HepG2 (cell line): ENCODE measurements at regions not wholly inside any gene's neighbourhood (a gene's known extent, or its start where the extent isn't known, plus 50 kb on each side); places are given as distances from the start of the nearest gene placed in this dataset.

Source experiments
- DNMT3B ChIP-seq: conservative IDR thresholded peaks from 2 replicates; pipeline ENCODE4 v1.6.1; 2016; ENCODE audit warnings: missing biosample characterization, control low read depth
- FOXP1 ChIP-seq, 2 experiments: fragments of 450-650 bp in 1 of 2; IDR thresholded peaks; 2 replicates each; pipeline ENCODE4 v1.6.1; 2017 to 2018; ENCODE audit warnings: antibody characterized with exemption in 1 of 2
- JUN ChIP-seq: sonication (generic); formaldehyde crosslinking; IDR thresholded peaks from 2 replicates; pipeline ENCODE4 v1.4.0; 2020; ENCODE audit warnings: mild to moderate bottlenecking, missing genetic modification reagents
- JUNB ChIP-seq: sonication (generic); formaldehyde crosslinking; IDR thresholded peaks from 2 replicates; pipeline ENCODE4 v1.8.0; 2022; ENCODE audit warnings: missing genetic modification reagents, mild to moderate bottlenecking, borderline replicate concordance
- KAT8 ChIP-seq: IDR thresholded peaks from 2 replicates; pipeline ENCODE4 v1.6.1; 2016; ENCODE audit warnings: missing genetic modification reagents, missing compliant biosample characterization
- KMT2B ChIP-seq: IDR thresholded peaks from 2 replicates; pipeline ENCODE4 v1.6.1; 2016; ENCODE audit warnings: missing genetic modification reagents, missing compliant biosample characterization
- MAFG ChIP-seq: sonication (generic); formaldehyde crosslinking; IDR thresholded peaks from 2 replicates; pipeline ENCODE4 v1.5.1; 2020; ENCODE audit warnings: mild to moderate bottlenecking, missing genetic modification reagents
- MIER3 ChIP-seq: IDR thresholded peaks from 2 replicates; pipeline ENCODE4 v1.6.1; 2016; ENCODE audit warnings: missing compliant biosample characterization, borderline replicate concordance
- MXD4 ChIP-seq: IDR thresholded peaks from 2 replicates; pipeline ENCODE4 v1.6.1; 2016; ENCODE audit warnings: mild to moderate bottlenecking, missing biosample characterization, missing genetic modification reagents
- NFE2L2 ChIP-seq: fragments of 150-350 bp; IDR thresholded peaks from 2 replicates; pipeline ENCODE4 v1.6.1; 2014; ENCODE audit warnings: low read length
- NR2F6 ChIP-seq, 2 experiments: IDR thresholded peaks; 2 replicates each; pipeline ENCODE4 v1.6.1; 2016; ENCODE audit warnings: antibody characterized with exemption in 1 of 2, mild to moderate bottlenecking in 1 of 2
- POGZ ChIP-seq: sonication (generic); formaldehyde crosslinking; IDR thresholded peaks from 2 replicates; pipeline ENCODE4 v1.4.0; 2020; ENCODE audit warnings: mild to moderate bottlenecking, missing genetic modification reagents
- PRDM10 ChIP-seq: sonication (generic); formaldehyde crosslinking; IDR thresholded peaks from 2 replicates; pipeline ENCODE4 v1.4.0; 2020; ENCODE audit warnings: low read depth, missing genetic modification reagents
- RARA ChIP-seq: IDR thresholded peaks from 2 replicates; pipeline ENCODE4 v1.6.1; 2016; ENCODE audit warnings: missing genetic modification reagents, missing compliant biosample characterization
- RXRB ChIP-seq: IDR thresholded peaks from 2 replicates; pipeline ENCODE4 v1.6.1; 2016; ENCODE audit warnings: borderline replicate concordance, missing genetic modification reagents, missing compliant biosample characterization
- SALL1 ChIP-seq: sonication (generic); formaldehyde crosslinking; IDR thresholded peaks from 2 replicates; pipeline ENCODE4 v1.8.0; 2022; ENCODE audit warnings: mild to moderate bottlenecking, missing genetic modification reagents
- TFAP4 ChIP-seq: sonication (generic); IDR thresholded peaks from 2 replicates; pipeline ENCODE4 v1.6.1; 2016; ENCODE audit warnings: low read depth, borderline replicate concordance
- XRCC5 ChIP-seq: fragments of 200-400 bp; formaldehyde crosslinking; optimal IDR thresholded peaks from 2 replicates; pipeline ENCODE3; 2017; ENCODE audit warnings: mild to moderate bottlenecking, low read length
- ZBTB20 ChIP-seq: sonication (generic); formaldehyde crosslinking; IDR thresholded peaks from 2 replicates; pipeline ENCODE4 v1.8.1; 2023; ENCODE audit warnings: missing genetic modification reagents, low read depth, mild to moderate bottlenecking, borderline replicate concordance
- ZNF12 ChIP-seq: sonication (generic); formaldehyde crosslinking; IDR thresholded peaks from 2 replicates; pipeline ENCODE4 v1.5.0; 2020; ENCODE audit warnings: missing genetic modification reagents
- ZNF501 ChIP-seq: sonication (generic); formaldehyde crosslinking; IDR thresholded peaks from 2 replicates; pipeline ENCODE4 v1.5.1; 2020; ENCODE audit warnings: mild to moderate bottlenecking, moderate library complexity, missing genetic modification reagents
- ZNF512 ChIP-seq: sonication (generic); formaldehyde crosslinking; IDR thresholded peaks from 2 replicates; pipeline ENCODE4 v1.4.0; 2020; ENCODE audit warnings: mild to moderate bottlenecking, missing genetic modification reagents
- ZNF644 ChIP-seq: IDR thresholded peaks from 2 replicates; pipeline ENCODE4 v1.6.1; 2016; ENCODE audit warnings: low read depth
- ZNF710 ChIP-seq: sonication (generic); formaldehyde crosslinking; IDR thresholded peaks from 2 replicates; pipeline ENCODE4 v1.5.0; 2020; ENCODE audit warnings: mild to moderate bottlenecking, missing genetic modification reagents, borderline replicate concordance

- TF ChIP-seq ZNF710 (CRISPR knock-in tag) (no peak), RARA (CRISPR knock-in tag) (peak; percentile 65; the same call in 1 of the 2 replicates), JUNB (CRISPR knock-in tag) (peak; percentile 85), XRCC5 (peak; percentile 37), MXD4 (CRISPR knock-in tag) (no peak), ZNF644 (CRISPR knock-in tag) (peak; percentile 65), DNMT3B (CRISPR knock-in tag) (no peak), ZNF12 (CRISPR knock-in tag) (peak; percentile 78), ZBTB20 (CRISPR knock-in tag) (no peak), SALL1 (CRISPR knock-in tag) (peak; percentile 40; the same call in 1 of the 2 replicates), PRDM10 (CRISPR knock-in tag) (0 out of 2 replicates have a peak, but pooled peaks have one; percentile 47), POGZ (CRISPR knock-in tag) (0 out of 2 replicates have a peak, but pooled peaks have one; percentile 35), MIER3 (CRISPR knock-in tag) (0 out of 2 replicates have a peak, but pooled peaks have one; percentile 37), TFAP4 (peak; percentile 47; the same call in 1 of the 2 replicates), KMT2B (CRISPR knock-in tag) (no peak), MAFG (peak; percentile 88), NFE2L2 (peak; percentile 21; the same call in 1 of the 2 replicates), JUN (peak; percentile 94), RXRB (CRISPR knock-in tag) (peak; percentile 28; the same call in 1 of the 2 replicates), KAT8 (CRISPR knock-in tag) (0 out of 2 replicates have a peak, but pooled peaks have one; percentile 26), NR2F6 (IDR thresholded peaks at IDR 0.05) (peak; percentile 72; the same call in 1 of the 2 replicates), NR2F6 (CRISPR knock-in tag; IDR thresholded peaks at IDR 0.05) (peak; percentile 80), ZNF501 (no peak; the same call in 1 of the 2 replicates), ZNF512 (CRISPR knock-in tag) (no peak), FOXP1 (IDR thresholded peaks at IDR 0.05) (no peak), FOXP1 (CRISPR knock-in tag; IDR thresholded peaks at IDR 0.05) (0 out of 2 replicates have a peak, but pooled peaks have one; percentile 12)
Measured at GRCh38 chr16:25633549-25633948, 58.2 kb upstream of the HS3ST4 start (continued).
